ACHN (cell line): ENCODE measurements at regions not wholly inside any gene's neighbourhood (a gene's known extent, or its start where the extent isn't known, plus 50 kb on each side); places are given as distances from the start of the nearest gene placed in this dataset.

Source experiments
- DNase-seq: peaks from one replicate; pipeline ENCODE4 v3.0.0-alpha.2; 2015
- in situ Hi-C: cut with HindIII; loops from 2 replicates; pipeline ENCODE4 v1.10.0; 2017; ENCODE audit warnings: low sequenced_read_pairs, low pct_ligation_motif_present, low pct_unique_long_range_greater_than_20kb

- in situ Hi-C loops, result no loop called here
- DNase-seq, result no peak
These were observed 55.7 kb upstream of the CNEP1R1 start for GRCh38 chr16:49969091-49970030.

GRCh38 chr16:49970797-49971431 lies 54.1 kb upstream of the CNEP1R1 start:
- DNase-seq, result no peak

GRCh38 chr16:49972280-49972679 lies 52.7 kb upstream of the CNEP1R1 start:
- in situ Hi-C loops, result no loop called here

More at GRCh38 chr16:49970797-49971431, 54.1 kb upstream of the CNEP1R1 start:
- in situ Hi-C loops, result no loop called here

DNA sequence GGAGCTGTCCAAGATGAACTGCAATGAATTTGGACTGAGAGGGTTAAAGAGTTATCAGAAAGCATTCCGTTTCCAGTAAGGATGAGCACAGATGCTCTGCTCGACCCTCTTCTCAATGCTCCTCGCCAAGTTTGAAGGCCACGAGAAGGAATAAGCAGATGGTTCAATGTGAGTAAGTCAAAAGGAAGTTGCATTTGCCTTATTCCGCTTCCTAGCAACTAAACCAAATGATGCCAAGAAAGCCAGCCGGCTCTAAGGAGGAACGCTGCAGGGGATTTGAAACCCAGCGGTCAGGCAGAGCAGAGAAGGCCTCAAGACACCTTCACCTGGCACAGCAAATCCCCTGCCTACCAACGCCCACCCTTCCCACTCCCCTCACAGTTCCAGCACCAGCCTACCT lies 52.1 kb upstream of the CNEP1R1 start:
- in situ Hi-C loops, result no loop called here
- no peak for DNase-seq

More at GRCh38 chr16:49972280-49972679, 52.7 kb upstream of the CNEP1R1 start:
- DNase-seq, result no peak
